GM21360 (cell line): ENCODE measurements at regions not wholly inside any gene's neighbourhood (a gene's known extent, or its start where the extent isn't known, plus 50 kb on each side); places are given as distances from the start of the nearest gene placed in this dataset.
"Not testable (repeated sequence)": the region's sequence is repeated elsewhere in the genome, so short reads cannot be mapped to it uniquely, and the experiment has no call there.

ENCODE experiments used
- ATAC-seq: cut with Tn5 transposase; IDR thresholded peaks from one replicate; pipeline ENCODE4 v1.9.1; 2021; ENCODE audit warnings: mild to moderate bottlenecking, moderate library complexity; ENCODE audit not compliant: unreplicated experiment

GRCh38 chr12:126210448-126210847, 1145.2 kb downstream of the AACS start:
- no peak for ATAC-seq

DNA sequence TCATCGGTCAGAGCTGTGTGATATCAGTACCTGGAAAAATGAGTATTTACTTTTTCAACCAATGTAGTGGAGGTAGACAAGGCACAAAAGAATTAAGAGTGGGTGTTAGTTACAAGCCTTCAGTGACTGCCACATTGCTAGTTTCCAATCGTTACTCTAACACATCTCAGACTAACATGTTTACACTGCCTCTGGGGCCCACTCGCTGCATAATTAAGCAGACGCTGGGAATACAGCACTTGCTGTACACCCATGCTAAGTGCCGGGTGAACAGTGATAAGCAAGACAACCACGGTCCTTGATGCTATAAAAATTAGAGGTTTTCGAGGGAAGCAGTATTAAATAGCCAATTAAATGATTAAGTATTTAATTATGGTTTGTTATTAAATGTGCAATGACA, 1147.6 kb downstream of the AACS start:
- ATAC-seq: no peak

GRCh38 chr12:126218697-126219096, 1153.5 kb downstream of the AACS start:
- no peak for ATAC-seq

- ATAC-seq: no peak
These were observed 1153.9 kb downstream of the AACS start for GRCh38 chr12:126219139-126219538.

DNA sequence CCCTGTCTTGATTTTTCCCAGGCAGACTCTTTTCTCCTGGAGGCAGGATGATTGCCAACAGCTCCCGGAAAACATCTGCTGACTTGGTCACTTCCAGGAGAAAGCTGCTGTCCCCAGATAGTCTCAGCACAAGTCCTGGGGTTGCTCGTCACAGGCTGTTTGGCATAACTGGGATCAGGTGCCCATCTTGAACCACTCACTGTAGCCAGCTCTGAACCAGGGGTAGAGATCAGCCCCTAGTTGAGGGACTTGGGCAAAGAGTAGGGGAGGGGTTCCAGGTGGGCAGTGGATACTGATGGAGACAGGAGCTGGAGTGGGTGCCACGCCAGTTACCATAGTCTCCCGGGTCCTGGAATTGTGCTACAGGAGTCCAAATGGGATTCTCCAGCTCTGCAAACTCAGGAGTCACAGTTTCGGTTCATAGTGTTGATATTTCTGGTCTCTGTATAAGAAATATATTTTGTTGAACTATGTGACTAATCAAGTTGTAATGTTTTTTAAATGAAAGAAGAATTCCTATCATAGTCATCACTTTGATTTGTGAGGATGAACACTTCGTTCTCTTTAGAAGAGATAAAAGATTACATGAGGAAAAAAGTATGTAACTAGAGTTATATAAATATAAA, 1154.5 kb downstream of the AACS start:
- ATAC-seq: no peak

GRCh38 chr12:126224032-126224431, 1158.8 kb downstream of the AACS start:
- ATAC-seq: no peak

DNA sequence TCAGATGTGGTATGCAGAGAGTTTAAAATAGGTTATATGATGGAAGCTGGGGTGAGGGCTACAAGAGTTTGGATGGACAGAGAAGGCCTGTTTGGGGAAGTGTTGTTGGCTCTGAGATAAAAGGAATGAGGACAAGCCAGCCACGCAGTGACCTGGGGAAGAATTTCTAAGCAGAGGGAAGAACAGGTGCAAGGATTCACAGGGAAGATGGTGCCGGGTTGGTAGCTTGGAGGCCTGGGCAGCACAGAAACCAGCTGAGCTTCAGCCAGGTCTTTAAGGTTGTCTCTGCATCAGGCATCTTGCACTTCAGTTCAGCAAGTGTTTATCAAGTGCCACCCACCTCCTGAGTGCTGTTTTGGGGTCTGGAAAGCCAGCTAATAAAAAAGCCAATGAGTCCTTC, 1163.7 kb downstream of the AACS start:
- ATAC-seq: no peak

- ATAC-seq: no peak
These were observed 1167.5 kb downstream of the AACS start for GRCh38 chr12:126232711-126233110.

- no peak for ATAC-seq
These were observed 1168.4 kb downstream of the AACS start for GRCh38 chr12:126233625-126234024.

GRCh38 chr12:126243814-126244440, 1178.7 kb downstream of the AACS start:
- ATAC-seq: no peak

- ATAC-seq: no peak
These were observed 1182.7 kb downstream of the AACS start for GRCh38 chr12:126247936-126248335.

GRCh38 chr12:126248871-126249403, 1183.7 kb downstream of the AACS start:
- ATAC-seq: no peak

DNA sequence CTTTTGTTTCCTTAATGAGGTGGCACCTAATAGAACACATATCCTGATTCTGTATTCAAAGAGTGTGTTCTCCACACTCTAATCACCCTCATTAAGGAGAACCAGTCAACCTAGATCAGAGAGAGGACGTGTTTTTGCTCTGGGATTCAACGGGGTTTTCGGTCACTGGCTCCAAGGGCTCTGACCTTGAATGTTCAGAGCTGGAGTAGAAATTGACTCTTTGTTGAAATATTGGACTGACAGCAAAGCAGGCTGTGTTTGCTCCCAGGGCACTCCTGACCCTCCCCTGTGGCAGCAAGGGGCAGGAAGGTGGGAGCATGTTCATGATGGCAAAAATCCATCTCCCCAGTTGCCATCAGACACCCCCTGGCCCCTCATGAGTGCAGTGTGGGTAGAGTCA, 1193.0 kb downstream of the AACS start:
- no peak for ATAC-seq

DNA sequence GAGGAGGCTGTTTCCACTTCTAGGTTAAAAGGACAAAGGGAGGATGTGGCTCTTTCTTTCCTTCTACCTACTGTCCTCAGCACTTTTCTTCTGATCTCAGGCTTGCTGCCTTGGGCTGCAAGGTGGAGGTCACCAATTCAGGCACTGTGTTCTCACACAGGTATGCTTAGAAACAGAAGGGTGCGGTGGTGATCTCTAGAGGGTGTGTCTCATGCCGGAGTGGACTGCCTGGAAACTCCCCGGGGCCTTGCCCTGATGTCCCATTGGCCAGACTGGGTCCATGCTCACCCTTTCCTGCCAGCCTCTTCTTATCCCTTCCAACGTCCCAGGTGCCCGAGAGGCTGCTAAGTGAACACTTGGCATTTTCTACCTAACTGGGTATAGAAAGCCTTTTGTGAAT, 1197.6 kb downstream of the AACS start:
- no peak for ATAC-seq

GRCh38 chr12:126268222-126268621, 1203.0 kb downstream of the AACS start:
- ATAC-seq: no peak

DNA sequence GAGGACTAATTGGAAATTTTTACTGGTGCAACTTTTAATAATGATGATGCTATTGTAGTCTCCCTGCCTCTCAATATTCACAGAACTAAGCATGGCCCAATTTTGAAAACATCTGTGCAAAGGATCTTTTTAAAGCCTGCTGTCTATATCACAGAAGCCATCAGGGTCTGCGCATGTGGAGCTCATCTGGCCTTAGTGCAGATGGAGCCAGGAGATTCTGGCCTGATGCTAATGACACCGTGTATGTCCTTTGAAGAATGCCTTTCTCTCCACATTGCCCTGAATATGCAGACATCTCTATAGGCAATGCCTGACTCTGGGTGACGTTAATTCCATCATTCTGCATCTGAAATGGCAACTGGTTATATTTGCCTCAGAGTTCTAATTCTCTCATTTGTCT, 1205.9 kb downstream of the AACS start:
- ATAC-seq: no peak

GRCh38 chr12:126282691-126283090, 1217.5 kb downstream of the AACS start:
- ATAC-seq: no peak

DNA sequence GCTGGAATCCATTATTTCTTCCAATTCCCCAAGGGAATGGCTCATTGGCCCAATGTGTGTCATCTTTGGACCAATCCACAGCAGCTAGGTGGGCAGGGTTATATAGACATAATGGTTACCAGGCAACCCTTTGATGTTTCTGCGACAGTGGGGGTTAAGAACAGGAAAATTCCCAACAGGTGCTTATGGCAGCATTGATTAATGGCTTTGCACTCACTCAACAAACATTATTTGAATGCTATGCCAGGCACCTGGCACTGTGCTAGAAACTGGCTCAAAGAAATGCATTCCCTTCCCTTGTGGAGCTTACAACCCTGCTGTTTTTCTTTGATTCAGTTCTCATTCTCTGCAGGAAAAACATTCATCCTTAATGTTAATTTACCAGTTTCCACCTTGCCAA, 1221.0 kb downstream of the AACS start:
- ATAC-seq: no peak

DNA sequence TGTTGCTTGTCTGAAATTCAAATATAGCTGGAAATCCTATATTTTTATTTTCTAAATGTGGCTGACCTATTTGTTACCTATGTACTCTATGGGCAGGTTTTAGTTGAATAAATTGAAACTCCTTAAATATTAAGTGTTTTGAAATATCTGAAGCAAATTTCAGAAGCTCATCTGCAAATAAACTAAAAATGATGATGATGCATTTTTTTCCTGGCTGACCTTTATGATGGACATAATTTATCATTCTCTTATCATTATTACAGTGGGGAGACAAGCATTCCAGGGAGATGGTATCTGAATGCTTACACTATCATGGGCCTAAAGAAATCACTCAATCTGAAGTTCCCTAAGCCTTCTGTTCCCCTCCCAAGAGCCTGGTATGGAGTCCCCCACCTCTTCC, 1225.2 kb downstream of the AACS start:
- no peak for ATAC-seq

DNA sequence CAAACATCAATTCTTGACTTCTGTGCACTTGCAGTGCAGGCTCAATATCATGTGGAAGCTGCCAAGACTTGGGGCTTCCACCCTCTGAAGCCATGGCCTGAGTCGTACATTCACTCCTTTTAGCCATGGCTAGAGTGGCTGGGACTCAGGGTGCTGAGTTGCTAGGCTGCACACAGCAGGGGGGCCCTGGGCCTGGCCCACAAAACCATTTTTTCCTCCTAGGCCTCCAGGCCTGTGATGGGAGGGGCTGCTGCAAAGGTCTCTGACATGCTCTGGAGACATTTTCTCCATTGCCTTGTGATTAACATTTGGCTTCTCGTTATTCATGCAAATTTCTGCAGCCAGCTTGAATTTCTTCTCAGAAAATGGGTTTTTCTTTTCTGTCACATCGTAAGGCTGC, 1226.8 kb downstream of the AACS start:
- ATAC-seq: not testable (repeated sequence)

DNA sequence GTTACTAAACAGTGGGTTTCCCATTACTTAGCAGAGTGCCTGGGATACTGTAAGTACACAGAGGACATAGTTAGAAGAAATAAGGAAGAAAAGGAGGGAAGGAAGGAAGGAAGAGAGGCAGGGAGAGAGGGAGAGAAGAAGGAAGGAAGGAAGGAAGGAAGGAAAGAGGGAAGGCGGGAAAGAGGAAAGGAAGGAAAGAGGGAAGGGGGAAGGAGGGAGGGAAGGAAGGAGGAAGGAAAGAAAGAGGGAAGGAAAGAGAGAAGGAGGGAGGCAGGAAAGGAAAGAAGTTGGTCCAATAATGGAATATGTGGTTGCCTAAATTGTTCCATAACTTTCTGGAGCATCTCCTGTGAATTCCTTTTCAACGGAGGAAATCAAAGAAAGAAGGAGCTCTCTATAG, 1230.4 kb downstream of the AACS start:
- no peak for ATAC-seq

DNA sequence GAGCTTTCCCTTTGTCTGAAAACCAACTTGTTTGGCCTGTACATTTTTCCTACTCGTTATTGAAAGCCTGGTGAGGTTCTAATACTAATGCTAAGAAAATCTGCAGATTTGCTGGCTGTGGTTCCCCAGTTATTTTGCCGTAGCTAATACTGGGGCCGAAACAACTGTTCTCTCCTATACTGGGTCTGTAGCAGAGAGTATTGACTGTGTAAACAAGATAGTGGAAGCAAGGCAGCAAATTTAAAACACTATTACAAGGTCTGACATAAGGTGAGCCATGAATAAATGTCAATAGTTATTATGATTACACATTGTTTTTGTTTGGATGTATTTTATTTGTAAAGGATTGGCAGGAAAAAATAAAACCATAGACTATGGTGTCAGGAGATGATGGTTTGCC, 1244.0 kb downstream of the AACS start:
- no peak for ATAC-seq

DNA sequence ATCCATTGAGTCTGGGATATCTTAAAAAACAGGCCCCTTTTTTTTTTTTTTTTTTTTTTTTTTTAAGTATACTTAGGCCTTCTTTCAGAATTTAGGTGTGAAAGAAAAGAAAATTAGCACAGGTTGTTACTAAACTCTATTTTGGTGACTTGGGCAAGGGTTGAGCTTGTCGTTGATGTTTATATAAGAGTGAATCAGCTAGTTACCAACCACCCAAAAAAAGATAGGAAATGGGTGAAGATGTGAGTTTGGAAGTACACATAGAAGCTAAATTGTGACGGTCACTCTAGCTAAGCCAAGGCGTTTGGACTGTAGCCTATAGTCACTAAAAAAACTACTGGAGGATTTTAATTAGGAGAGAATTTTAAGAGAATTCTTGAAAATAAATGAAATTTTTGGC, 1247.2 kb downstream of the AACS start:
- ATAC-seq: no peak
